Uterus (tissue), 3 donors: ENCODE measurements at regions not wholly inside any gene's neighbourhood (a gene's known extent, or its start where the extent isn't known, plus 50 kb on each side); places are given as distances from the start of the nearest gene placed in this dataset.

Source experiments
- DNase-seq, 2 donors: peaks; one replicate each; pipeline ENCODE4 v3.0.0-alpha.2; 2019 to 2020
- H3K27ac ChIP-seq, 2 donors: fragments of 200-600 bp; sonication (generic); 1 replicate in 1 of 2; 2 replicates in 1 of 2; pipeline ENCODE4 v1.5.1; 2016 to 2018
- H3K27me3 ChIP-seq, 2 donors: fragments of 200-600 bp; sonication (generic); one replicate each; pipeline ENCODE4 v1.5.1; 2018 to 2019; ENCODE audit warnings: control low read depth in 1 of 2
- H3K36me3 ChIP-seq, 2 donors: fragments of 200-600 bp; sonication (generic); one replicate each; pipeline ENCODE4 v1.5.1; 2019; ENCODE audit warnings: control low read depth in 1 of 2
- H3K4me1 ChIP-seq, 2 donors: fragments of 200-600 bp; sonication (generic); one replicate each; pipeline ENCODE4 v1.5.1; 2018 to 2019; ENCODE audit warnings: control low read depth in 1 of 2
- H3K4me3 ChIP-seq, 2 donors: fragments of 200-600 bp; sonication (generic); 1 replicate in 1 of 2; 2 replicates in 1 of 2; pipeline ENCODE4 v1.5.1; 2018 to 2019; ENCODE audit warnings: mild to moderate bottlenecking in 1 of 2
- H3K9me3 ChIP-seq, 2 donors: fragments of 200-600 bp; sonication (generic); one replicate each; pipeline ENCODE4 v1.5.1; 2019; ENCODE audit warnings: control low read depth in 1 of 2
- CTCF ChIP-seq, 4 experiments: fragments of 200-600 bp in 2 of 4; fragments of 450-650 bp in 2 of 4; sonication (generic) in 2 of 4; IDR thresholded peaks; one replicate each; pipeline ENCODE4 v1.5.1; 2016 to 2019; ENCODE audit warnings: antibody characterized with exemption in 4 of 4, mild to moderate bottlenecking in 2 of 4, moderate library complexity in 1 of 4
- POLR2A ChIP-seq, 2 donors: fragments of 450-650 bp; IDR thresholded peaks; one replicate each; pipeline ENCODE4 v1.6.1; 2016; ENCODE audit warnings: antibody characterized with exemption in 2 of 2, mild to moderate bottlenecking in 1 of 2, moderate library complexity in 1 of 2
- intact Hi-C: fragments of 100-400 bp; cut with DNase I; formaldehyde crosslinking; loops from one replicate; pipeline ENCODE4 v1.15.1; 2023; ENCODE audit warnings: low total_unique reads
- donor health status: DM: yes; HTN: yes; CAD: no.

- Histone ChIP-seq H3K4me1 (no peaks in the 10 kb centered on the region), H3K36me3 (no peaks in the 10 kb centered on the region), H3K27ac (no peak overlapping the region), H3K27me3 (no peaks in the 10 kb centered on the region), H3K9me3 (no peaks in the 10 kb centered on the region), H3K4me3 (no peak overlapping the region)
- no peak for DNase-seq
- TF ChIP-seq CTCF (IDR thresholded peaks at IDR 0.05), result no peak
- intact Hi-C loops, result no loop called here
Observed at GRCh38 chrX:95325185-95325584, 1359.5 kb upstream of the DIAPH2 start.

- TF ChIP-seq CTCF (IDR thresholded peaks at IDR 0.05), result no peak
- TF ChIP-seq POLR2A (IDR thresholded peaks at IDR 0.05), result no peak
Observed at GRCh38 chrX:95330292-95330691, 1354.3 kb upstream of the DIAPH2 start.

GRCh38 chrX:95332530-95332929 lies 1352.1 kb upstream of the DIAPH2 start:
- Histone ChIP-seq H3K27ac (no peak overlapping the region), H3K27me3 (no peaks in the 10 kb centered on the region), H3K9me3 (no peaks in the 10 kb centered on the region), H3K4me1 (no peaks in the 10 kb centered on the region), H3K4me3 (no peak overlapping the region), H3K36me3 (no peaks in the 10 kb centered on the region)
- no peak for TF ChIP-seq CTCF (IDR thresholded peaks at IDR 0.05)
- no peak for TF ChIP-seq POLR2A (IDR thresholded peaks at IDR 0.05)
- intact Hi-C loops, result no loop called here
- DNase-seq, result no peak

More at GRCh38 chrX:95330292-95330691, 1354.3 kb upstream of the DIAPH2 start:
- Histone ChIP-seq H3K9me3 (no peaks in the 10 kb centered on the region), H3K36me3 (no peaks in the 10 kb centered on the region), H3K27ac (no peak overlapping the region), H3K4me1 (no peaks in the 10 kb centered on the region), H3K4me3 (no peak overlapping the region), H3K27me3 (no peaks in the 10 kb centered on the region)
- intact Hi-C loops, result no loop called here
- no peak for DNase-seq

GRCh38 chrX:95346856-95347255 lies 1337.8 kb upstream of the DIAPH2 start:
- no peaks in the 10 kb centered on the region for H3K27me3 ChIP-seq
- H3K4me1 ChIP-seq, result no peaks in the 10 kb centered on the region
- peaks cover 0 to 2% of the 10 kb centered on the region in 2 donors for H3K36me3 ChIP-seq
- intact Hi-C loops, result no loop called here
- TF ChIP-seq POLR2A (IDR thresholded peaks at IDR 0.05) (no peak), CTCF (IDR thresholded peaks at IDR 0.05) (no peak)
- no peaks in the 10 kb centered on the region for H3K9me3 ChIP-seq
- DNase-seq, result no peak
- no peak overlapping the region for H3K27ac ChIP-seq
- no peak overlapping the region for H3K4me3 ChIP-seq

GRCh38 chrX:95350774-95351488 lies 1333.7 kb upstream of the DIAPH2 start:
- H3K4me1 ChIP-seq, result no peaks in the 10 kb centered on the region
- TF ChIP-seq POLR2A (IDR thresholded peaks at IDR 0.05) (no peak), CTCF (IDR thresholded peaks at IDR 0.05) (no peak)
- no peaks in the 10 kb centered on the region for H3K27me3 ChIP-seq
- H3K27ac ChIP-seq, result no peak overlapping the region
- no peak overlapping the region for H3K4me3 ChIP-seq
- no peak for DNase-seq
- intact Hi-C loops, result no loop called here
- H3K36me3 ChIP-seq, result peaks cover 0 to 2% of the 10 kb centered on the region in 2 donors
- no peaks in the 10 kb centered on the region for H3K9me3 ChIP-seq
